Gastroesophageal sphincter (tissue), 2 donors: ENCODE measurements at regions not wholly inside any gene's neighbourhood (a gene's known extent, or its start where the extent isn't known, plus 50 kb on each side); places are given as distances from the start of the nearest gene placed in this dataset.

Experiments
- EP300 ChIP-seq: sonication (generic); formaldehyde crosslinking; IDR thresholded peaks from one replicate; pipeline ENCODE4 v1.6.1; 2017; ENCODE audit warnings: antibody characterized with exemption, mild to moderate bottlenecking
- POLR2A ChIP-seq, 2 donors: fragments of 450-650 bp; IDR thresholded peaks; one replicate each; pipeline ENCODE4 v1.6.1; 2017; ENCODE audit warnings: antibody characterized with exemption in 2 of 2, mild to moderate bottlenecking in 2 of 2, moderate library complexity in 1 of 2
- POLR2AphosphoS5 ChIP-seq: sonication (generic); formaldehyde crosslinking; IDR thresholded peaks from one replicate; pipeline ENCODE4 v1.6.1; 2017; ENCODE audit warnings: antibody characterized with exemption

GRCh38 chr16:86764551-86764950 lies 186.2 kb downstream of the FOXL1 start:
- TF ChIP-seq EP300 (no peak), POLR2A (IDR thresholded peaks at IDR 0.05) (no peak), POLR2AphosphoS5 (no peak)
